Panc1 (cell line): ENCODE measurements at regions not wholly inside any gene's neighbourhood (a gene's known extent, or its start where the extent isn't known, plus 50 kb on each side); places are given as distances from the start of the nearest gene placed in this dataset.

ENCODE experiments used
- ATAC-seq: fragments of 200-7000 bp; cut with Tn5 transposase; 2 replicates; pipeline ENCODE4 v1.9.1; 2020; ENCODE audit warnings: mild to moderate bottlenecking, moderate library complexity
- BruUV-seq: library from RNA; stranded (reverse); fragments of 400-500 nt; replicated peaks from 2 replicates; lab custom pipeline; 2021; lab: Mats Ljungman, UMichigan
- CTCF ChIA-PET: fragments of 300-600 bp; sonication (Branson Sonifier 250); formaldehyde crosslinking; loops from one replicate; lab custom pipeline; 2022; ENCODE audit warnings: antibody characterized with exemption; lab: Charles Lee
- POLR2A ChIA-PET: fragments of 300-600 bp; sonication (Branson Sonifier 250); formaldehyde crosslinking; loops from one replicate; lab custom pipeline; 2022; ENCODE audit warnings: antibody characterized with exemption; lab: Charles Lee
- DNase-seq: peaks from one replicate; pipeline ENCODE4 v3.0.0-alpha.2; 2010; ENCODE audit warnings: low read depth, low spot score
- H3K27ac ChIP-seq: 2 replicates; pipeline ENCODE4 v1.5.1; 2011; ENCODE audit warnings: mild to moderate bottlenecking, low read length, inconsistent platforms
- H3K27me3 ChIP-seq: fragments of 200-500 bp; sonication (Bioruptor generic); 2 replicates; pipeline ENCODE4 v1.6.0; 2014; ENCODE audit warnings: low read length, inconsistent platforms; ENCODE audit not compliant: control insufficient read depth, insufficient read depth
- H3K36me3 ChIP-seq: fragments of 200-500 bp; sonication (Bioruptor generic); 2 replicates; pipeline ENCODE4 v1.5.1; 2014; ENCODE audit warnings: inconsistent platforms, mild to moderate bottlenecking, low read length, moderate library complexity; ENCODE audit not compliant: control insufficient read depth, insufficient read depth
- H3K4me1 ChIP-seq: 2 replicates; pipeline ENCODE4 v1.5.1; 2011; ENCODE audit warnings: inconsistent platforms, mild to moderate bottlenecking, low read length, moderate library complexity; ENCODE audit not compliant: control insufficient read depth, insufficient read depth
- H3K4me3 ChIP-seq, 2 experiments: 2 replicates each; pipeline ENCODE4 v1.5.1; 2011 to 2012; ENCODE audit warnings: low read depth in 2 of 2, low read length in 2 of 2, mild to moderate bottlenecking in 2 of 2, inconsistent platforms in 1 of 2, moderate library complexity in 1 of 2
- H3K9me3 ChIP-seq: fragments of 200-500 bp; sonication (Bioruptor generic); 2 replicates; pipeline ENCODE4 v1.5.1; 2014; ENCODE audit warnings: low read depth, mild to moderate bottlenecking, inconsistent platforms, low read length, moderate library complexity; ENCODE audit not compliant: control insufficient read depth, insufficient read depth
- POLR2AphosphoS5 ChIP-seq: IDR thresholded peaks from 2 replicates; pipeline ENCODE4 v1.6.1; 2012; ENCODE audit warnings: mild to moderate bottlenecking, low read depth, low read length, moderate library complexity
- REST ChIP-seq, 2 experiments: IDR thresholded peaks; 2 replicates each; pipeline ENCODE4 v1.6.1; 2011 to 2012; ENCODE audit warnings: low read depth in 2 of 2, control low read depth in 1 of 2, low read length in 1 of 2, mild to moderate bottlenecking in 1 of 2, moderate library complexity in 1 of 2; ENCODE audit not compliant: insufficient read depth in 1 of 2
- SIN3A ChIP-seq: IDR thresholded peaks from 2 replicates; pipeline ENCODE4 v1.6.1; 2012; ENCODE audit warnings: low read depth, mild to moderate bottlenecking, low read length, moderate library complexity, borderline replicate concordance; ENCODE audit not compliant: insufficient read depth
- TCF7L2 ChIP-seq: IDR thresholded peaks from 2 replicates; pipeline ENCODE4 v1.6.1; 2011; ENCODE audit warnings: mild to moderate bottlenecking, low read depth, low read length, inconsistent platforms
- in situ Hi-C: cut with HindIII; loops from 2 replicates; pipeline ENCODE4 v1.10.0; 2016; ENCODE audit warnings: low sequenced_read_pairs, low pct_unique_long_range_greater_than_20kb
- intact Hi-C: fragments of 100-400 bp; cut with micrococcal nuclease; formaldehyde crosslinking; loops from one replicate; pipeline ENCODE4 v1.10.0; 2022; ENCODE audit not compliant: unreplicated experiment
- TF ChIP-seq, protein P1 (sequence below): fragments of 450-650 bp; IDR thresholded peaks from 2 replicates; pipeline ENCODE4 v1.5.1; 2017; ENCODE audit warnings: mild to moderate bottlenecking

- H3K4me3 ChIP-seq, result no peak overlapping the region
- no peaks in the 10 kb centered on the region for H3K9me3 ChIP-seq
- POLR2A ChIA-PET, result no interaction called here
- no peaks in the 10 kb centered on the region for H3K36me3 ChIP-seq
- in situ Hi-C loops, result no loop called here
- ATAC-seq (no peak), DNase-seq (no peak)
- no TSS peak for BruUV-seq
- TF ChIP-seq SIN3A (no peak), POLR2AphosphoS5 (no peak), REST (IDR thresholded peaks at IDR 0.05; ENCODE audit: insufficient read depth in 1 of 2, low read depth in 2 of 2, low read length in 1 of 2) (no peak), TCF7L2 (no peak)
- TF ChIP-seq, protein P1, sequence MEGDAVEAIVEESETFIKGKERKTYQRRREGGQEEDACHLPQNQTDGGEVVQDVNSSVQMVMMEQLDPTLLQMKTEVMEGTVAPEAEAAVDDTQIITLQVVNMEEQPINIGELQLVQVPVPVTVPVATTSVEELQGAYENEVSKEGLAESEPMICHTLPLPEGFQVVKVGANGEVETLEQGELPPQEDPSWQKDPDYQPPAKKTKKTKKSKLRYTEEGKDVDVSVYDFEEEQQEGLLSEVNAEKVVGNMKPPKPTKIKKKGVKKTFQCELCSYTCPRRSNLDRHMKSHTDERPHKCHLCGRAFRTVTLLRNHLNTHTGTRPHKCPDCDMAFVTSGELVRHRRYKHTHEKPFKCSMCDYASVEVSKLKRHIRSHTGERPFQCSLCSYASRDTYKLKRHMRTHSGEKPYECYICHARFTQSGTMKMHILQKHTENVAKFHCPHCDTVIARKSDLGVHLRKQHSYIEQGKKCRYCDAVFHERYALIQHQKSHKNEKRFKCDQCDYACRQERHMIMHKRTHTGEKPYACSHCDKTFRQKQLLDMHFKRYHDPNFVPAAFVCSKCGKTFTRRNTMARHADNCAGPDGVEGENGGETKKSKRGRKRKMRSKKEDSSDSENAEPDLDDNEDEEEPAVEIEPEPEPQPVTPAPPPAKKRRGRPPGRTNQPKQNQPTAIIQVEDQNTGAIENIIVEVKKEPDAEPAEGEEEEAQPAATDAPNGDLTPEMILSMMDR, result no peak
- intact Hi-C loops, result no loop called here
- no peak overlapping the region for H3K27ac ChIP-seq
- no peaks in the 10 kb centered on the region for H3K4me1 ChIP-seq
- H3K27me3 ChIP-seq, result no peaks in the 10 kb centered on the region
- CTCF ChIA-PET, result no interaction called here
These were observed 138.9 kb upstream of the KLF4 start for GRCh38 chr9:107628444-107628843.

DNA sequence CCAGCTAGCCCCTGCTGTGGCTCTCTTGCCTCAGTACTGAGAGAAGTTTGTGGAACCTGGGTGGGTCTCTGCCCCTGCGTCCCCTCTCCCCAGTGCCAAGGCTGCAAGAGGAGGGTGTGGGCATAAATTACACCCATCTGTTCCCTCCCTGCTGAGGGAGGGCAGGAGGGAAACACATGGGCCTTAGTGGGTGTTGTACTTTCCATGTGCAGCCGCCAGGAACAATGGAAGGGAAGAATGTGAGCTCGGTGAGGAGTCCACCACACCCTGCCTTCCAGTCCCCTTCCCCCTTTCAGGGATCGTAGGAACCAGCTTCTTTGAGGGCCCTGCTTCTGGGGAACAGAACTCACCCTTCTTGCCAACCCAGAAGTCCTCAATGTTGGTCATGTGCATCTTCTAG lies 138.2 kb upstream of the KLF4 start:
- TF ChIP-seq POLR2AphosphoS5 (no peak), TCF7L2 (no peak), REST (IDR thresholded peaks at IDR 0.05; ENCODE audit: insufficient read depth in 1 of 2, low read depth in 2 of 2, low read length in 1 of 2) (no peak), SIN3A (no peak)
- TF ChIP-seq, protein P1, result no peak
- no peaks in the 10 kb centered on the region for H3K4me1 ChIP-seq
- H3K36me3 ChIP-seq, result no peaks in the 10 kb centered on the region
- BruUV-seq, result no TSS peak
- H3K27me3 ChIP-seq, result no peaks in the 10 kb centered on the region
- no peak overlapping the region for H3K27ac ChIP-seq
- in situ Hi-C loops (no loop called here), intact Hi-C loops (no loop called here)
- H3K4me3 ChIP-seq, result no peak overlapping the region
- H3K9me3 ChIP-seq, result no peaks in the 10 kb centered on the region
- CTCF ChIA-PET, result no interaction called here
- no peak for ATAC-seq
- no peak for DNase-seq
- POLR2A ChIA-PET, result no interaction called here
